Left renal pelvis (tissue), 4 donors: ENCODE measurements at regions not wholly inside any gene's neighbourhood (a gene's known extent, or its start where the extent isn't known, plus 50 kb on each side); places are given as distances from the start of the nearest gene placed in this dataset.
"Not testable (repeated sequence)": the region's sequence is repeated elsewhere in the genome, so short reads cannot be mapped to it uniquely, and the experiment has no call there.

ENCODE experiments used
- DNase-seq, 4 donors: peaks; one replicate each; pipeline ENCODE4 v3.0.0-alpha.2; 2013; ENCODE audit warnings: low read depth in 4 of 4, low spot score in 3 of 4

DNA sequence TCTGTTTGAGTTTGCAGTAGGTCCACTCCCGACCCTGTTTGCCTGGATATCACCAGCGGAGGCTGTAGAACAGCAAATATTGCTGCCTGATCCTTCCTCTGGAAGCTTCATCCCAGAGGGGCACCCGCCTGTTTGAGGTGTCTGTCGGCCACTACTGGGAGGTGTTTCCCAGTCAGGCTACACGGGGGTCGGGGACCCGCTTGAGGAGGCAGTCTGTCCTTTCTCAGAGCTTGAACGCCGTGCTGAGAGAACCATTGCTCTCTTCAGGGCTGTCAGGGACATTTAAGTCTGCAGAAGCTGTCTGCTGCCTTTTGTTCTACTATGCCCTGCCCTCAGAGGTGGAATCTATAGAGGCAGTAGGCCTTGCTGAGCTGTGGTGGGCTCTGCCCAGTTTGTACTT, 422.3 kb downstream of the CCDC85A start:
- DNase-seq, result not testable (repeated sequence)

DNA sequence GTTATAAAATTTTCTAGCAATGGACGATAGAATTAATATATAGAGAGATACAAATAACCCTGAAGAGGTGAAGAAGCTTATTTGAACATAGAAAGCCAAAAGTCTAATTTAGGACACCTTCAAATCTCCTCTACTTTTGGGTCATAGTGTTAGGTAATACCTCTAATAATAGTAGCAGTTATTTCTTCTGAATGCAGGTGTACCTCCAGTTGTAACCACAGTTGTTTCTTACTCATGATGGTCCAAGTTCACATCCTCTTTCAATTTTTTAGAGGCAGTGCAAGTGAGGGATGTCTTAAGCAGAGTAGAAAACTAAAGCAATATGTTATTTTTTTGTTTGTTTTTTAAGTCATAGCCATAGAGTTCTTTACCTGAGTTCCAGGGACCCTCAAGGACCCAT, 429.5 kb downstream of the CCDC85A start:
- DNase-seq, result no peak

DNA sequence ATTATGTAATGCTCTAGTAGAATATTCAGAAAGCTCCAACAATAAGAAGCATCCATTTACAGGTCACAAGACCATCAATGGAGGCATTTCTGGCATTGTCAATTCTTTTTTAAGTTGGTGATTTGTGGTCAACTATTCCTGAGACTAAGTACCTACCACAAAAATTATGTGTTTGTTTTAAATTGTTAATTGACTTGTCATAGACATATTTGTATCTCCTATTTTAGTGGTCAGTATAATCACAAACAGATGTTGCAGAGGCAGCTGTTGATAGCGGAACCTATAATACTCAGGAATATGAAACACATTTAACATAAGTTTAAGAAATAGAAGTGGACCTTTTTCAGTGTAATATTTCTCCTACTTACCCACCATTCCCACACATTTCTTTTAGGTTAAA, 430.1 kb downstream of the CCDC85A start:
- DNase-seq, result no peak

GRCh38 chr2:56615760-56616159, 432.0 kb downstream of the CCDC85A start:
- no peak for DNase-seq

- no peak for DNase-seq
Measured at GRCh38 chr2:56624181-56624580, 440.4 kb downstream of the CCDC85A start.

GRCh38 chr2:56626927-56627326, 443.1 kb downstream of the CCDC85A start:
- no peak for DNase-seq

- no peak for DNase-seq
Measured at GRCh38 chr2:56630286-56630685, 446.5 kb downstream of the CCDC85A start.

- no peak for DNase-seq
Measured at GRCh38 chr2:56647997-56648396, 464.2 kb downstream of the CCDC85A start.

GRCh38 chr2:56648802-56649201, 465.0 kb downstream of the CCDC85A start:
- no peak for DNase-seq

DNA sequence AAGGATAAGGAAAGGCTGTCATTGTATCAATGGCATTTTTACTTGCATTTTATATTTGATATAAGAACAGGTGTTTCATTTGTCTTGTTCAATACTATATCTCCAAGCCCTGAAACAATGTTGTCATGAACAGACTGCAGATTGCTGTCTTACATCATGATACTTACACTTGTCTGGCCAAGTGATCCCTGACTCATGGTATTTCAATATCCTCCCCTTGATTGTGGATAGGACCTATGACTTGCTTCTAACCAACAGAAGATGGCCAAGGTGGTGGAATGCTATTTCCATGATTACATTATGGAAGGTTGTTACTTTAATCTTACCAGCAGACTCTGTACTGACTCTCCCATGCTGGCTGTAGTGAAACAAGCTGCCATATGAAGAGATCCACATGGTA, 471.1 kb downstream of the CCDC85A start:
- no peak for DNase-seq

GRCh38 chr2:56656826-56657225, 473.0 kb downstream of the CCDC85A start:
- DNase-seq, result no peak

- no peak for DNase-seq
Measured at GRCh38 chr2:56666777-56667176, 483.0 kb downstream of the CCDC85A start.

DNA sequence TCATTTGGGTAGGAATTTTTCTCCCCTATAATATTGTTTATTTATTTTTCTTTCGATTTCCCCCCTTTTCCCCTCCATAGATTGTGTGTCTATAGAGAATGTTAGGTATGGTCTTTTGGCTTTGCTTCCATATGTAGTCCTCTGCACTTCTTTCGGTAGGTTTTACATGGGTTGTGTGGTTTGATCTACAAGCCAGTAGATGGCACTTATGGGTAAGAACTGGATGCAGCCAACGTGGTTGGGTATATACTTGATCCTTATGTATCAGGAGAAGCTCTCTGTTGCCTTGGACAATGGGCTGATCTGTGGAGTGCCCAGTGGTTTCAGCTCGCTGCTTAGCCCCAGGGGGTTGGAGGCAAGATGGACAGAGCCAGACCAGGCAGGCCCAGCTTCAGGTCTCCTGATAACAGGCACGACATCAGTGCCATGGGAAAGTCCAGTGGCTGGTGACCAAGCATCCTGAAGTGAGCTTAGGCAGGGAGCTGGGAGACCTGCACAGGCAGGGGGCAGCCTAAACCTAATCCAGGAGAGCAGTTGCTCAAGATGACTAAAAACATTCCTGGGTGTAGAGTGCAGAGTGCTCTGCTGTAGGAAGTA, 488.3 kb downstream of the CCDC85A start:
- no peak for DNase-seq

DNA sequence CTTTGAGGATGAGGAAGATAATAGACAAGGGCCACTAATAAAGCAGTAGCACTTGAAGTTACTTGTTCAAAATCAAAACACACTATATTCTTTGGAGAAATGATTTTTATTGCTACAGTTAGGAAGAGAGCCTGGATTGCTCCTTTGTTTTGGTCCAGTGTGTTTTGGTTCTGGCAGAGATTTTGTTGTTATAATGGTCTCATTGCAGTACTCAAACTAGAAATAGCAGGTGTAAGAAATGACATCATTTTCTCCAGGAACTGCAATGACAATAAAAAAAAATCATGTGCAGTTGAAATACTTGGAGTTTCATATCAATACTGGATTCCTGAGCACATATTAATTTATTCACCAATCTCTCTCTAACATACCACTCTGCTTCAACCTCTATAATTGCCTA, 490.3 kb downstream of the CCDC85A start:
- DNase-seq, result no peak

- no peak for DNase-seq
Measured at GRCh38 chr2:56676966-56677365, 493.2 kb downstream of the CCDC85A start.

DNA sequence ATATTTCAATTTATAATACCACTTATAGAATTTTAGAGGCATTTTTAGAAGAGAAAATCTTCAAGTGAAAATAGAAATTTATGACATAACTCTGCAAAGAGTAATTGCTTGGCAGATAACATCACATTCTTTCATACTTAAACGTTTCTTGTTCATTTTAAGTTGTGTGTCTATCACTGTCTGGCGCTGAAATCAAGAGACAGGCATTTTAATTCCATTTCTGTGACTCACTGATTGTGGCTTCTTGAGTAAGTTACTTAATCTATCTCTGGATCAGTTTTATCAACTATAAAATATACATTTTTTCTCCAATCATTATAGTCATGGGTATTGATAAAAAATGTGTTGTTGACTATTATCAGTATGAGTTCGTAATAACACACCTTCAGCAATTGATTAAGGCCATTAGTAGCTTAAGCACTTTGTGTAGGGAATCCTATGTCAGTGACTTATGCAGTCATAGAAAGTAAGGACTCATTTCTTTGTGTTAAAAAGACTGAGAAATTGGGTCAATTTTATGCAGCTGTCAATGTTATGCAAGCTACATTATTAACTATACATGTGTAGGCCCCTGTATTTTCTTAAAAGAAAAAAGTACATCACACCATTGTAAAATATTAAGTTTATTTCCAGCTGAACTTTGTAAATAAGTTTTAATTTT, 497.3 kb downstream of the CCDC85A start:
- no peak for DNase-seq

- DNase-seq, result no peak
Measured at GRCh38 chr2:56681659-56682396, 498.0 kb downstream of the CCDC85A start.

GRCh38 chr2:56682397-56682760, 498.6 kb downstream of the CCDC85A start:
- no peak for DNase-seq

DNA sequence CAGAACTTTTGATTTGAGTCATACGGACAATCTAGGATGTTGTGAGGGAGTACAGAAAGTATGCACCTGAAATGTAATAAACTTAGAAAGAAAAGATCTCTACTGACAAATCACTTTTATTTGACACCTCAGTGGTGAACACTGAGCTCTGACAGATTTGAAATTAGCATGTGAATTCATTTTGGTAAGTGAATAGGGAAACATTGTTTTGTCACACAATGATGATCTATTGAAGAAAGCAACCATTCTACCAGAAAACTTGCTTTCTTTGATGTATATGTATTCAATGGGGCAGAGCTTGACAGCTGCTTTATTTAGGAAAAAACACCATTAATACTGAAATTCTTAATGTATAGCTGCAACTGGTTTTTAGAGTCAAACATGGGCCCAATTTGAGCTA, 500.5 kb downstream of the CCDC85A start:
- no peak for DNase-seq

DNA sequence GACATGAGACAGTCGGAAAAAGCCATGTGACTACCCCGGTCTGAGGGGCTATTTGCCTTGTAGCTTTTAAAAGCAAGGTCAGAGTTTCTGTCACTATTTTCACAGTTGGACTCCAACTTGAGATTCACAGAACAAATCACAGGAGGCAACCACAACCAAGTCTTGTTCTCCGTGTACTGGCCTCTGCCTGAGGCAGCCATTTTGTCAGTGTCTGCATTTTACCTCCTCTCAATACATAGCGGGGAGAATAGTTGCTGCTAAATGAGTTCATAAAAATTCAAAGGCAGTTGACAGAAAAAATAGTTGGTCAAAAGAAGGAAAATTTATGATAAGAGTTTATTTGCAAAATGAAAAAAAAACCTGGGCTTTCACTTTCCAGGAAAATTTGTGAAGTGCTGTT, 501.4 kb downstream of the CCDC85A start:
- DNase-seq, result no peak

GRCh38 chr2:56687169-56687568, 503.4 kb downstream of the CCDC85A start:
- no peak for DNase-seq

DNA sequence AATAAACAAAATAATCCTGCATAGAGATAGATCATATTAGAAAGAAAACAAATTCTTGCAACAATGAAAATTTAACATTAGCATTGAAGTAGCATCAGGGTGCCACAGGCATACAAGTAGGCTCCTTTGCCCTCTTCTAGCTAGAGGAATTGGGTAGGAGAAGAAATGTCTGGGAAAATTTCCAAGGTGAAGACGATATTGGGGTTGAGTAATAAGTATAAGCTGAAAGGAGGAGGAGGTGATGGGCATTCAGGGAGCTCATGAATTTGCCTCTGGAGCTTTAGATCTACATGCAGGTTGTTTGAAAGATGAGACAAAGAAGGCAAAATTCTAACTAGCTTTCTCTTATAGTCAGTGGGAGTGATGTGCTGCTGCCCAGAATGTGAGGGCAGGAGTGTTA, 504.9 kb downstream of the CCDC85A start:
- no peak for DNase-seq
